Endothelial cell of umbilical vein (primary cell): ENCODE measurements at regions not wholly inside any gene's neighbourhood (a gene's known extent, or its start where the extent isn't known, plus 50 kb on each side); places are given as distances from the start of the nearest gene placed in this dataset.

Experiments
- BruUV-seq: library from RNA; stranded (reverse); fragments of 400-500 nt; replicated peaks from 2 replicates; lab custom pipeline; 2021; lab: Mats Ljungman, UMichigan
- CTCF ChIA-PET: fragments of 300-600, 350-600 bp; sonication (Branson Sonifier 250); formaldehyde crosslinking; loops from one replicate; lab custom pipeline; 2021; ENCODE audit warnings: antibody characterized with exemption, inconsistent platforms; lab: Charles Lee
- POLR2A ChIA-PET: fragments of 300-600, 350-600 bp; sonication (Branson Sonifier 250); formaldehyde crosslinking; loops from one replicate; lab custom pipeline; 2021; ENCODE audit warnings: antibody characterized with exemption, inconsistent platforms; lab: Charles Lee
- DNase-seq: peaks from one replicate; pipeline ENCODE4 v3.0.0-alpha.2; 2011; ENCODE audit warnings: low read depth, low spot score
- FAIRE-seq: peaks from 2 replicates; lab custom pipeline; 2011; peaks lifted over from hg19 to GRCh38; lab: Jason Lieb, UNC
- H2AFZ ChIP-seq: 2 replicates; pipeline ENCODE4 v1.6.0; 2012; ENCODE audit warnings: low read depth, low read length, control low read depth, inconsistent platforms
- H3K27ac ChIP-seq: 2 replicates; pipeline ENCODE4 v1.5.1; 2011; ENCODE audit warnings: low read depth, mild to moderate bottlenecking, control low read depth, low read length, moderate library complexity; ENCODE audit not compliant: insufficient read depth
- H3K27me3 ChIP-seq, 2 experiments: 2 replicates each; pipeline versions ENCODE4 v1.6.0 to v1.6.1; 2011; ENCODE audit warnings: low read length in 2 of 2, mixed read lengths in 1 of 2; ENCODE audit not compliant: control insufficient read depth in 2 of 2, insufficient read depth in 2 of 2
- H3K36me3 ChIP-seq, 2 experiments: 2 replicates in 1 of 2; 3 replicates in 1 of 2; pipeline ENCODE4 v1.5.1; 2011; ENCODE audit warnings: low read length in 2 of 2, mild to moderate bottlenecking in 1 of 2, moderate library complexity in 1 of 2; ENCODE audit not compliant: control insufficient read depth in 2 of 2, insufficient read depth in 2 of 2; ENCODE audit errors: extremely low read depth in 1 of 2
- H3K4me1 ChIP-seq: 3 replicates; pipeline ENCODE4 v1.5.1; 2011; ENCODE audit warnings: mild to moderate bottlenecking, low read length; ENCODE audit not compliant: control insufficient read depth, insufficient read depth; ENCODE audit errors: extremely low read depth
- H3K4me2 ChIP-seq: 2 replicates; pipeline ENCODE4 v1.6.1; 2011; ENCODE audit warnings: low read length, control low read depth, mixed read lengths; ENCODE audit not compliant: insufficient read depth
- H3K4me3 ChIP-seq, 3 experiments: fragments of 200-600 bp in 1 of 3; sonication (generic), shearing (Covaris generic) in 1 of 3; replicated peaks in 1 of 3; 2 replicates each; pipeline ENCODE4 v1.5.1; 2011 to 2016; ENCODE audit warnings: control low read depth in 3 of 3, low read length in 3 of 3, mild to moderate bottlenecking in 2 of 3, inconsistent platforms in 1 of 3, low read depth in 1 of 3, moderate library complexity in 1 of 3; ENCODE audit not compliant: insufficient read depth in 1 of 3
- H3K79me2 ChIP-seq: 2 replicates; pipeline ENCODE4 v1.6.0; 2012; ENCODE audit warnings: low read length, inconsistent platforms; ENCODE audit not compliant: control insufficient read depth, insufficient read depth
- H3K9ac ChIP-seq: replicated peaks from 2 replicates; pipeline ENCODE3; 2011; ENCODE audit warnings: low read length, control low read depth; ENCODE audit not compliant: insufficient read depth; ENCODE audit errors: extremely low read depth
- H3K9me1 ChIP-seq: replicated peaks from 3 replicates; pipeline ENCODE4 v1.6.0; 2011; ENCODE audit warnings: mild to moderate bottlenecking, low read length; ENCODE audit not compliant: control insufficient read depth, insufficient read depth; ENCODE audit errors: extremely low read depth
- H3K9me3 ChIP-seq: replicated peaks from 2 replicates; pipeline ENCODE4 v1.5.1; 2012; ENCODE audit warnings: low read length, inconsistent platforms; ENCODE audit not compliant: control insufficient read depth, insufficient read depth
- H4K20me1 ChIP-seq: replicated peaks from 2 replicates; pipeline ENCODE3; 2011; ENCODE audit warnings: mild to moderate bottlenecking, low read length; ENCODE audit not compliant: control insufficient read depth, insufficient read depth; ENCODE audit errors: extremely low read depth
- EZH2 ChIP-seq: IDR thresholded peaks from 2 replicates; pipeline ENCODE4 v1.6.1; 2012; ENCODE audit warnings: borderline replicate concordance, low read depth, mild to moderate bottlenecking, moderate library complexity, low read length, inconsistent platforms; ENCODE audit not compliant: severe bottlenecking
- FOS ChIP-seq: IDR thresholded peaks from 2 replicates; pipeline ENCODE4 v1.6.1; 2011; ENCODE audit warnings: mild to moderate bottlenecking, low read length, moderate library complexity, borderline replicate concordance; ENCODE audit not compliant: insufficient read depth
- GATA2 ChIP-seq: IDR thresholded peaks from 2 replicates; pipeline ENCODE4 v1.7.0; 2011; ENCODE audit warnings: low read depth, mild to moderate bottlenecking, moderate library complexity, mixed read lengths, low read length; ENCODE audit not compliant: insufficient read length, insufficient read depth
- JUN ChIP-seq: IDR thresholded peaks from 2 replicates; pipeline ENCODE4 v1.6.1; 2011; ENCODE audit warnings: borderline replicate concordance, low read depth; ENCODE audit not compliant: insufficient read length, insufficient read depth
- MAX ChIP-seq: IDR thresholded peaks from 2 replicates; pipeline ENCODE4 v1.6.1; 2011; ENCODE audit not compliant: insufficient read depth, insufficient read length
- MYC ChIP-seq: IDR thresholded peaks from one replicate; pipeline ENCODE4 v1.6.1; 2011; ENCODE audit warnings: mild to moderate bottlenecking, low read depth, low read length
- POLR2A ChIP-seq: IDR thresholded peaks from 2 replicates; pipeline ENCODE4 v1.6.1; 2012; ENCODE audit warnings: low read depth, mild to moderate bottlenecking, control low read depth, low read length
- POLR2AphosphoS5 ChIP-seq: IDR thresholded peaks from 2 replicates; pipeline ENCODE4 v1.6.1; 2012; ENCODE audit warnings: low read depth, mild to moderate bottlenecking, control low read depth, low read length, moderate library complexity; ENCODE audit not compliant: insufficient read depth
- dilution Hi-C: fragments of 300-500 bp; cut with MboI; formaldehyde crosslinking; loops from one replicate; pipeline ENCODE4 v1.15.0; 2019; ENCODE audit warnings: low sequenced_read_pairs; ENCODE audit not compliant: extremely low pct_ligation_motif_present
- intact Hi-C: fragments of 100-400 bp; cut with micrococcal nuclease; formaldehyde crosslinking; loops from one replicate; pipeline ENCODE4 v1.10.0; 2022
- TF ChIP-seq, protein P1 (sequence below), 2 donors: IDR thresholded peaks; 1 replicate in 1 of 2; 2 replicates in 1 of 2; pipeline ENCODE4 v1.5.1; 2011; ENCODE audit warnings: low read length in 2 of 2, mild to moderate bottlenecking in 2 of 2, moderate library complexity in 2 of 2, control low read depth in 1 of 2, inconsistent platforms in 1 of 2, low read depth in 1 of 2; ENCODE audit not compliant: insufficient read depth in 1 of 2; ENCODE audit errors: extremely low read depth in 1 of 2

DNA sequence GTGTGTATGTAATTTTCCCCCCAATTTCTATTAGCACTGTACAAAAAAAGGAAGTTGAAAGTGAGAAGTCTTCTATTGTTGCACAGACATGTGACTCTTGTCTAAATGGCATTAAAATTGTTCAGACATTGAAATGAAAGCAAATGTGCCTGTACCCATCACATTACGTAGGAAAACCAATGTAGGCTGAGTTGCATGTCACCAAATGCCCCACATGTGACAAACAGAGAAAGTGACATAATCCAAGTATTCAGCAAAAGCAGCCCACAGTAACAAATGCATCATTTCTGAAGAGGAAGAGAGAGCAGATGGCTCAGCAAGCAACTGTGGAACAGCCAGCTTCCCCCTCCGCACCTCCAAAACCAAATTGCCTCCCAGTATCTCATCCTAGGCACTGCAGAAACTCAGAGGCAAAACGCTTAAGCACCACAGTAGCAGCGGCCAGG is 161.5 kb upstream of the NR4A3 start:
- TF ChIP-seq MAX (no peak), POLR2A (no peak), JUN (no peak), FOS (no peak), POLR2AphosphoS5 (no peak)
- no peaks in the 10 kb centered on the region for H3K9me3 ChIP-seq

GRCh38 chr9:99663297-99663696 is 158.4 kb upstream of the NR4A3 start:
- H3K9ac ChIP-seq, result no peak overlapping the region
- H3K4me1 ChIP-seq, result no peaks in the 10 kb centered on the region
- H3K36me3 ChIP-seq, result no peaks in the 10 kb centered on the region
- H3K4me3 ChIP-seq, result no peak overlapping the region
- H2AFZ ChIP-seq, result no peak overlapping the region
- no peaks in the 10 kb centered on the region for H3K27me3 ChIP-seq
- BruUV-seq, result no TSS peak
- H4K20me1 ChIP-seq, result no peaks in the 10 kb centered on the region
- dilution Hi-C loops, result no loop called here
- FAIRE-seq (no peak), DNase-seq (no peak)
- H3K9me1 ChIP-seq, result no peaks in the 10 kb centered on the region
- TF ChIP-seq GATA2, result no peak
- no peak for TF ChIP-seq MAX
- no peak for TF ChIP-seq JUN
- TF ChIP-seq, protein P1, sequence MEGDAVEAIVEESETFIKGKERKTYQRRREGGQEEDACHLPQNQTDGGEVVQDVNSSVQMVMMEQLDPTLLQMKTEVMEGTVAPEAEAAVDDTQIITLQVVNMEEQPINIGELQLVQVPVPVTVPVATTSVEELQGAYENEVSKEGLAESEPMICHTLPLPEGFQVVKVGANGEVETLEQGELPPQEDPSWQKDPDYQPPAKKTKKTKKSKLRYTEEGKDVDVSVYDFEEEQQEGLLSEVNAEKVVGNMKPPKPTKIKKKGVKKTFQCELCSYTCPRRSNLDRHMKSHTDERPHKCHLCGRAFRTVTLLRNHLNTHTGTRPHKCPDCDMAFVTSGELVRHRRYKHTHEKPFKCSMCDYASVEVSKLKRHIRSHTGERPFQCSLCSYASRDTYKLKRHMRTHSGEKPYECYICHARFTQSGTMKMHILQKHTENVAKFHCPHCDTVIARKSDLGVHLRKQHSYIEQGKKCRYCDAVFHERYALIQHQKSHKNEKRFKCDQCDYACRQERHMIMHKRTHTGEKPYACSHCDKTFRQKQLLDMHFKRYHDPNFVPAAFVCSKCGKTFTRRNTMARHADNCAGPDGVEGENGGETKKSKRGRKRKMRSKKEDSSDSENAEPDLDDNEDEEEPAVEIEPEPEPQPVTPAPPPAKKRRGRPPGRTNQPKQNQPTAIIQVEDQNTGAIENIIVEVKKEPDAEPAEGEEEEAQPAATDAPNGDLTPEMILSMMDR (IDR thresholded peaks at IDR 0.05; ENCODE audit: extremely low read depth in 1 of 2, insufficient read depth in 1 of 2, low read depth in 1 of 2, low read length in 2 of 2), result no peak
- no peak for TF ChIP-seq EZH2
- no peak for TF ChIP-seq MYC
- TF ChIP-seq FOS, result no peak
- TF ChIP-seq POLR2A, result no peak
- no peak for TF ChIP-seq POLR2AphosphoS5
- no peak overlapping the region for H3K27ac ChIP-seq
- ChIA-PET POLR2A (no interaction called here), CTCF (interaction anchor here (1.0 kb wide), 1 partner anchor 15 kb away, joined by 3 read pairs; no protein-coding TSS in a partner anchor)
- intact Hi-C loops, result no loop called here
- H3K4me2 ChIP-seq, result no peak overlapping the region
- H3K9me3 ChIP-seq, result no peaks in the 10 kb centered on the region
- no peaks in the 10 kb centered on the region for H3K79me2 ChIP-seq

More for the DNA sequence above, 161.5 kb upstream of the NR4A3 start:
- Histone ChIP-seq H4K20me1 (no peaks in the 10 kb centered on the region), H3K4me1 (no peaks in the 10 kb centered on the region), H3K9me1 (no peaks in the 10 kb centered on the region), H3K79me2 (no peaks in the 10 kb centered on the region), H3K27me3 (no peaks in the 10 kb centered on the region), H3K27ac (no peak overlapping the region), H3K4me2 (no peak overlapping the region), H2AFZ (no peak overlapping the region), H3K9ac (no peak overlapping the region), H3K36me3 (no peaks in the 10 kb centered on the region), H3K4me3 (no peak overlapping the region)
- intact Hi-C loops (no loop called here), dilution Hi-C loops (no loop called here)
- CTCF ChIA-PET, result no interaction called here
- DNase-seq, result no peak
- POLR2A ChIA-PET, result no interaction called here
- no peak for FAIRE-seq
- no TSS peak for BruUV-seq
